SK-N-SH (cell line): ENCODE measurements at regions not wholly inside any gene's neighbourhood (a gene's known extent, or its start where the extent isn't known, plus 50 kb on each side); places are given as distances from the start of the nearest gene placed in this dataset.
A peak's percentile ranks its signal among the peaks of the same experiment; 100 is the strongest.

Experiments
- CTCF ChIA-PET: fragments of 300-600, 350-600 bp; formaldehyde crosslinking; extraction: SDS; loops from one replicate; lab custom pipeline; 2021; lab: Yijun Ruan, JAX
- POLR2A ChIA-PET: fragments of 350-600 bp; sonication (Branson Sonifier 250); formaldehyde crosslinking; extraction: SDS; loops from one replicate; lab custom pipeline; 2020; ENCODE audit warnings: antibody characterized with exemption, inconsistent platforms; lab: Yijun Ruan, JAX
- DNase-seq: peaks from one replicate; pipeline ENCODE4 v3.0.0; 2012
- H2AFZ ChIP-seq: fragments of 200-600 bp; sonication (generic); 2 replicates; pipeline ENCODE4 v1.8.1; 2016; ENCODE audit warnings: antibody characterized with exemption, mild to moderate bottlenecking, low read depth
- H3F3A ChIP-seq: fragments of 200-600 bp; sonication (generic); replicated peaks from 2 replicates; pipeline ENCODE3; 2016; ENCODE audit warnings: antibody characterized with exemption, mild to moderate bottlenecking; ENCODE audit not compliant: insufficient read depth
- H3K27ac ChIP-seq, 2 experiments: fragments of 200-500 bp in 1 of 2; fragments of 200-600 bp in 1 of 2; sonication (Bioruptor generic) in 1 of 2; sonication (generic), shearing (Covaris generic) in 1 of 2; 2 replicates each; pipeline versions ENCODE4 v1.5.1 to v1.6.1; 2014 to 2016; ENCODE audit warnings: low read depth in 2 of 2, inconsistent platforms in 1 of 2, low read length in 1 of 2, mild to moderate bottlenecking in 1 of 2, mixed read lengths in 1 of 2
- H3K27me3 ChIP-seq: fragments of 200-600 bp; sonication (generic), shearing (Covaris generic); 2 replicates; pipeline ENCODE4 v1.6.1; 2016; ENCODE audit warnings: mixed run types; ENCODE audit not compliant: insufficient read depth
- H3K36me3 ChIP-seq, 2 experiments: fragments of 200-500 bp in 1 of 2; fragments of 200-600 bp in 1 of 2; sonication (Bioruptor generic) in 1 of 2; sonication (generic) in 1 of 2; replicated peaks in 1 of 2; 2 replicates each; pipeline versions ENCODE3 to v1.5.1; 2014 to 2016; ENCODE audit warnings: low read length in 1 of 2, mild to moderate bottlenecking in 1 of 2; ENCODE audit not compliant: insufficient read depth in 2 of 2, control insufficient read depth in 1 of 2
- H3K4me1 ChIP-seq, 2 experiments: fragments of 200-500 bp in 1 of 2; fragments of 200-600 bp in 1 of 2; sonication (Bioruptor generic) in 1 of 2; sonication (generic), shearing (Covaris generic) in 1 of 2; 2 replicates each; pipeline versions ENCODE4 v1.5.1 to v1.6.1; 2014 to 2016; ENCODE audit warnings: low read depth in 1 of 2, low read length in 1 of 2, mixed run types in 1 of 2; ENCODE audit not compliant: insufficient read depth in 2 of 2, control insufficient read depth in 1 of 2
- H3K4me2 ChIP-seq: fragments of 200-600 bp; sonication (generic), shearing (Covaris generic); 2 replicates; pipeline ENCODE4 v1.6.1; 2017; ENCODE audit warnings: mixed run types
- H3K4me3 ChIP-seq, 2 experiments: fragments of 200-500 bp in 1 of 2; fragments of 200-600 bp in 1 of 2; sonication (Bioruptor generic) in 1 of 2; sonication (generic), shearing (Covaris generic) in 1 of 2; 2 replicates each; pipeline versions ENCODE4 v1.5.1 to v1.8.1; 2014 to 2016; ENCODE audit warnings: low read depth in 2 of 2, inconsistent platforms in 1 of 2, low read length in 1 of 2, mild to moderate bottlenecking in 1 of 2, mixed read lengths in 1 of 2, moderate library complexity in 1 of 2
- H3K79me2 ChIP-seq: fragments of 200-600 bp; sonication (generic); 2 replicates; pipeline ENCODE4 v1.8.1; 2017; ENCODE audit warnings: mild to moderate bottlenecking; ENCODE audit not compliant: insufficient read depth
- H3K9ac ChIP-seq: fragments of 200-600 bp; sonication (generic); 2 replicates; pipeline ENCODE4 v1.6.1; 2017; ENCODE audit warnings: mixed run types
- H3K9me2 ChIP-seq: fragments of 200-600 bp; sonication (generic); 2 replicates; pipeline ENCODE4 v1.6.1; 2017; ENCODE audit warnings: mixed run types
- H3K9me3 ChIP-seq: fragments of 200-600 bp; sonication (generic); 2 replicates; pipeline ENCODE4 v1.6.1; 2017; ENCODE audit warnings: mixed run types, mild to moderate bottlenecking, moderate library complexity
- H4K20me1 ChIP-seq: fragments of 200-600 bp; sonication (generic); 2 replicates; pipeline ENCODE4 v1.6.1; 2017; ENCODE audit warnings: mild to moderate bottlenecking, mixed run types; ENCODE audit not compliant: insufficient read depth
- CTCF ChIP-seq: fragments of 200-600 bp; sonication (generic); IDR thresholded peaks from 2 replicates; pipeline ENCODE4 v1.6.1; 2017; ENCODE audit warnings: antibody characterized with exemption, mild to moderate bottlenecking, moderate library complexity
- ELF1 ChIP-seq: IDR thresholded peaks from 2 replicates; pipeline ENCODE4 v1.4.0; 2012
- EP300 ChIP-seq, 2 experiments: IDR thresholded peaks; 2 replicates each; pipeline versions ENCODE4 v1.4.0 to v1.6.1; 2012; ENCODE audit warnings: borderline replicate concordance in 1 of 2, low read depth in 1 of 2, low read length in 1 of 2
- EZH2phosphoT487 ChIP-seq: fragments of 200-600 bp; sonication (generic); IDR thresholded peaks from 2 replicates; pipeline ENCODE4 v1.6.1; 2017; ENCODE audit warnings: low read depth, mixed run types, mild to moderate bottlenecking, antibody characterized with exemption, moderate library complexity, borderline replicate concordance
- FOSL2 ChIP-seq: IDR thresholded peaks from 2 replicates; pipeline ENCODE4 v1.4.0; 2012; ENCODE audit warnings: low read depth, mild to moderate bottlenecking, moderate library complexity, borderline replicate concordance
- FOXJ3 ChIP-seq: sonication (generic); formaldehyde crosslinking; IDR thresholded peaks from 2 replicates; pipeline ENCODE4 v1.5.1; 2020; ENCODE audit warnings: mild to moderate bottlenecking, missing genetic modification reagents
- FOXM1 ChIP-seq: IDR thresholded peaks from 2 replicates; pipeline ENCODE4 v1.4.0; 2012; ENCODE audit warnings: low read depth, mild to moderate bottlenecking
- GATA2 ChIP-seq: sonication (generic); formaldehyde crosslinking; IDR thresholded peaks from 2 replicates; pipeline ENCODE4 v1.5.0; 2020; ENCODE audit warnings: mild to moderate bottlenecking, missing genetic modification reagents
- NFIC ChIP-seq: IDR thresholded peaks from 2 replicates; pipeline ENCODE4 v1.4.0; 2012; ENCODE audit warnings: borderline replicate concordance
- POLR2AphosphoS5 ChIP-seq: IDR thresholded peaks from 2 replicates; pipeline ENCODE4 v1.6.1; 2012; ENCODE audit warnings: low read depth, low read length
- RXRA ChIP-seq: IDR thresholded peaks from 2 replicates; pipeline ENCODE4 v1.4.0; 2012; ENCODE audit warnings: low read depth, mild to moderate bottlenecking, borderline replicate concordance
- TAF1 ChIP-seq: IDR thresholded peaks from 2 replicates; pipeline ENCODE4 v1.6.1; 2012; ENCODE audit warnings: low read depth, mild to moderate bottlenecking, low read length, moderate library complexity, borderline replicate concordance
- TCF12 ChIP-seq: IDR thresholded peaks from 2 replicates; pipeline ENCODE4 v1.4.0; 2012
- YY1 ChIP-seq: IDR thresholded peaks from 2 replicates; pipeline ENCODE4 v1.4.0; 2012; ENCODE audit warnings: low read depth, mild to moderate bottlenecking
- WGBS: methylation state at CpG from one replicate; pipeline ENCODE4 v1.1.6; 2017; ENCODE audit warnings: low lambda C conversion rate; 5-methylcytosine and 5-hydroxymethylcytosine counted together
- TF ChIP-seq, protein P1 (sequence below): fragments of 150-350 bp; IDR thresholded peaks from 2 replicates; pipeline ENCODE4 v1.6.1; 2017; ENCODE audit warnings: antibody characterized with exemption, low read length, low read depth, borderline replicate concordance
- TF ChIP-seq, protein P2 (sequence below): IDR thresholded peaks from 2 replicates; pipeline ENCODE4 v1.4.0; 2012; ENCODE audit warnings: low read depth, borderline replicate concordance
- TF ChIP-seq, protein P3 (sequence below): fragments of 150-350 bp; IDR thresholded peaks from 2 replicates; pipeline ENCODE4 v1.6.1; 2016; ENCODE audit warnings: mild to moderate bottlenecking, low read depth, low read length

- no peaks in the 10 kb centered on the region for H3K9me2 ChIP-seq
- H2AFZ ChIP-seq: no peak overlapping the region
- H3K27me3 ChIP-seq: no peaks in the 10 kb centered on the region
- H3K4me2 ChIP-seq: no peak overlapping the region
- POLR2A ChIA-PET: no interaction called here
- no peak for DNase-seq
- no peaks in the 10 kb centered on the region for H3F3A ChIP-seq
- no peak for TF ChIP-seq FOXM1
- TF ChIP-seq CTCF: peak; percentile 12; the same call in 1 of the 2 replicates
- no peak for TF ChIP-seq GATA2
- peaks cover 0 to 3% of the 10 kb centered on the region in 2 experiments; a peak in 2 of 4 replicates for H3K4me1 ChIP-seq
- no peak overlapping the region for H3K4me3 ChIP-seq
- H3K9me3 ChIP-seq: no peaks in the 10 kb centered on the region
- WGBS: 17% methylated on average over 2 of the region's 2 CpGs
- H3K36me3 ChIP-seq: no peaks in the 10 kb centered on the region
- no peaks in the 10 kb centered on the region for H4K20me1 ChIP-seq
- H3K79me2 ChIP-seq: no peaks in the 10 kb centered on the region
- CTCF ChIA-PET: interaction anchor here (1.5 kb wide), 1 partner anchor 21 kb away, joined by 3 read pairs; no protein-coding TSS in a partner anchor
- H3K9ac ChIP-seq: no peak overlapping the region
- no peak overlapping the region for H3K27ac ChIP-seq
Measured at GRCh38 chr3:152662157-152662556, 172.8 kb upstream of the P2RY1 start.

DNA sequence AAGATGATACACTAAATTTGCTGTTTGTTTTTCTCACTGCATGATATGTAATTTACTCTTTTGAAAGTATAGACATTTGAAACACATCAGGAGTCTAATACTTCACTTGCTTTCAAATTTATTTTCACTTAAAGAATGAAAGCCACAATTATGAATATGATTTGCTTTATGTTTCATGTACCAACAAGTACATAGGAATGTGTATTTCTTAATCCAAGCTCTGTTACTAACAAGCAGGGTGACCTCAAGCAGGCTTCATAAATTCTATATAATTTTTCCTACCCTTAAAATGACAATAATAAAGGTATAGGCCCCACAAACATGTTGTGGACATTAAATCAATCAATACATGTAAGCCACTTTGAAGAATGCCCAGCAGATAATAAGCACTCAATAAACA, 170.2 kb upstream of the P2RY1 start:
- Histone ChIP-seq H2AFZ (no peak overlapping the region), H3K9me2 (no peaks in the 10 kb centered on the region), H3K4me1 (no peaks in the 10 kb centered on the region), H3F3A (no peaks in the 10 kb centered on the region), H3K4me2 (no peak overlapping the region), H3K9ac (no peak overlapping the region)
- TF ChIP-seq FOSL2 (no peak), ELF1 (no peak), NFIC (no peak), TCF12 (no peak), POLR2AphosphoS5 (no peak), EP300 (IDR thresholded peaks at IDR 0.05; ENCODE audit: borderline replicate concordance in 1 of 2, low read depth in 1 of 2, low read length in 1 of 2) (no peak), RXRA (no peak), YY1 (no peak), TAF1 (no peak), EZH2phosphoT487 (no peak), FOXJ3 (CRISPR knock-in tag) (no peak)
- TF ChIP-seq, protein P1, sequence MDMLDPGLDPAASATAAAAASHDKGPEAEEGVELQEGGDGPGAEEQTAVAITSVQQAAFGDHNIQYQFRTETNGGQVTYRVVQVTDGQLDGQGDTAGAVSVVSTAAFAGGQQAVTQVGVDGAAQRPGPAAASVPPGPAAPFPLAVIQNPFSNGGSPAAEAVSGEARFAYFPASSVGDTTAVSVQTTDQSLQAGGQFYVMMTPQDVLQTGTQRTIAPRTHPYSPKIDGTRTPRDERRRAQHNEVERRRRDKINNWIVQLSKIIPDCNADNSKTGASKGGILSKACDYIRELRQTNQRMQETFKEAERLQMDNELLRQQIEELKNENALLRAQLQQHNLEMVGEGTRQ: no peak
- TF ChIP-seq, protein P2, sequence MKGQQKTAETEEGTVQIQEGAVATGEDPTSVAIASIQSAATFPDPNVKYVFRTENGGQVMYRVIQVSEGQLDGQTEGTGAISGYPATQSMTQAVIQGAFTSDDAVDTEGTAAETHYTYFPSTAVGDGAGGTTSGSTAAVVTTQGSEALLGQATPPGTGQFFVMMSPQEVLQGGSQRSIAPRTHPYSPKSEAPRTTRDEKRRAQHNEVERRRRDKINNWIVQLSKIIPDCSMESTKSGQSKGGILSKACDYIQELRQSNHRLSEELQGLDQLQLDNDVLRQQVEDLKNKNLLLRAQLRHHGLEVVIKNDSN: no peak
- TF ChIP-seq, protein P3, sequence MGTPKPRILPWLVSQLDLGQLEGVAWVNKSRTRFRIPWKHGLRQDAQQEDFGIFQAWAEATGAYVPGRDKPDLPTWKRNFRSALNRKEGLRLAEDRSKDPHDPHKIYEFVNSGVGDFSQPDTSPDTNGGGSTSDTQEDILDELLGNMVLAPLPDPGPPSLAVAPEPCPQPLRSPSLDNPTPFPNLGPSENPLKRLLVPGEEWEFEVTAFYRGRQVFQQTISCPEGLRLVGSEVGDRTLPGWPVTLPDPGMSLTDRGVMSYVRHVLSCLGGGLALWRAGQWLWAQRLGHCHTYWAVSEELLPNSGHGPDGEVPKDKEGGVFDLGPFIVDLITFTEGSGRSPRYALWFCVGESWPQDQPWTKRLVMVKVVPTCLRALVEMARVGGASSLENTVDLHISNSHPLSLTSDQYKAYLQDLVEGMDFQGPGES: no peak
- TF ChIP-seq, all 33 proteins: peak for 0
- Histone ChIP-seq H3K4me3 (no peak overlapping the region), H3K9me3 (no peaks in the 10 kb centered on the region), H3K36me3 (no peaks in the 10 kb centered on the region), H3K27me3 (no peaks in the 10 kb centered on the region), H4K20me1 (no peaks in the 10 kb centered on the region), H3K27ac (no peak overlapping the region), H3K79me2 (no peaks in the 10 kb centered on the region)
- ChIA-PET POLR2A (no interaction called here), CTCF (no interaction called here)
- DNase-seq: no peak
